ENCODE measurements at regions not wholly inside any gene's neighbourhood (a gene's known extent, or its start where the extent isn't known, plus 50 kb on each side); places are given as distances from the start of the nearest gene placed in this dataset.

DNA sequence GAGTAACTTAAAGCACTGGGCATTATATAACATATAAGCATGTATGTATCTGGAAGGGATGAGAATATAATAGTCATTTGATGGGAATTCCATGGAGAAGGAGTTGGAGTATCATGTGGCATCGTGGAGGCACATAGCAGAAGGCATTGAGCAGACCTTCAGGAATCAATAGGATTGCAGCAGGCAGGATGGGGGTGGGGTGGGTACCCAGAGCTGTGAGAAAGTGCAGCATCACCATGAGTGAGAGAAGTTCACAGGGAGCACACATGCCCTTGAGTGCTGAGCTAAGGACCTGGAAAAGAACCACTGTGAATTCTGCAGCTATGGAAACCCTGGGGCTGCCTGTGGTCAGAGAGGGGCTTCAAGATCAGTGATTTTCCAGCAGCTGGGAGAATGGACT, 57.3 kb downstream of the MED10 start:
- H3K4me3 ChIP-seq (ENCODE audit: low read length in 2 of 2) = no peak overlapping the region
- no peaks in the 10 kb centered on the region for H3K27me3 ChIP-seq (ENCODE audit: insufficient read depth, low read length)
- intact Hi-C loops (cut with micrococcal nuclease) = no loop called here
- H3K36me3 Mint-ChIP-seq = peaks cover 1 to 14% of the 10 kb centered on the region in 2 donors
- peaks cover 0 to 8% (median 3%) of the 10 kb centered on the region in 8 donors for H3K9me3 Mint-ChIP-seq
- no peaks in the 10 kb centered on the region for H3K36me3 ChIP-seq (ENCODE audit: insufficient read depth, low read length)
- DNase-seq = no peak
- H3K27ac ChIP-seq (ENCODE audit: low read depth, low read length) = no peak overlapping the region
- H3K27me3 Mint-ChIP-seq = no peaks in the 10 kb centered on the region
- H3K4me1 Mint-ChIP-seq = no peaks in the 10 kb centered on the region
- no peak overlapping the region for H3K27ac Mint-ChIP-seq
- H3K4me3 Mint-ChIP-seq = no peak overlapping the region
- H3K9me3 ChIP-seq (ENCODE audit: control insufficient read depth in 1 of 2, low read length in 2 of 2) = no peaks in the 10 kb centered on the region
- H3K4me1 ChIP-seq (ENCODE audit: insufficient read depth, low read length) = no peaks in the 10 kb centered on the region
- POLR2A ChIA-PET (ENCODE audit: partially characterized antibody) = no interaction called here
- CTCF ChIA-PET (ENCODE audit: partially characterized antibody) = no interaction called here

DNA sequence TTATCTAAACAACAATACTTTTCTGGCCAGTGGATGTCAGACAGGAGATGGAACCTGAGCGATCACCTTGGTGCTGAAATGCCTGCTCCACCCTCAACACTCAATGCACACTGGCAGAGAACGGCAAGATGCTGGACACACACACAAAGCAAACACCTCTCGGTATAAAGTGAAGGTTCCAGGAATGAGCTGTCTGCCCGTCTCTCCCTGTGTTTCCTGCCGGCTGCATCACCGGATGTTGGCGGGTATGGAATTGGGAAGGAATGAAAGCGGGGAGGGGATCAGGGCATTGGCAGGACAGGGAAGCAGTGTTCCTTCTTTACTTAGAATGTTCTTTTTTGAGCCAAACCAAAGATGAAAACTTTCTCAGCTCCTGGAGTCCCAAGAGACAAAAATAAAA, 59.2 kb downstream of the MED10 start:
- Mint-ChIP-seq H3K4me1 (peaks cover 0 to under 1% (median 0%) of the 10 kb centered on the region in 4 donors), H3K9me3 (peaks cover 0 to 8% (median 3%) of the 10 kb centered on the region in 8 donors), H3K27me3 (peaks cover 0 to 3% of the 10 kb centered on the region in 2 donors), H3K36me3 (peaks cover 1 to 23% of the 10 kb centered on the region in 2 donors), H3K27ac (no peak overlapping the region), H3K4me3 (no peak overlapping the region)
- Histone ChIP-seq H3K27me3 (ENCODE audit: insufficient read depth, low read length) (no peaks in the 10 kb centered on the region), H3K27ac (ENCODE audit: low read depth, low read length) (no peak overlapping the region), H3K4me3 (ENCODE audit: low read length in 2 of 2) (no peak overlapping the region), H3K4me1 (ENCODE audit: insufficient read depth, low read length) (no peaks in the 10 kb centered on the region), H3K9me3 (ENCODE audit: control insufficient read depth in 1 of 2, low read length in 2 of 2) (no peaks in the 10 kb centered on the region), H3K36me3 (ENCODE audit: insufficient read depth, low read length) (no peaks in the 10 kb centered on the region)
- intact Hi-C loops (cut with micrococcal nuclease) = no loop called here
- no peak for DNase-seq
- ChIA-PET CTCF (ENCODE audit: partially characterized antibody) (no interaction called here), POLR2A (ENCODE audit: partially characterized antibody) (no interaction called here)

DNA sequence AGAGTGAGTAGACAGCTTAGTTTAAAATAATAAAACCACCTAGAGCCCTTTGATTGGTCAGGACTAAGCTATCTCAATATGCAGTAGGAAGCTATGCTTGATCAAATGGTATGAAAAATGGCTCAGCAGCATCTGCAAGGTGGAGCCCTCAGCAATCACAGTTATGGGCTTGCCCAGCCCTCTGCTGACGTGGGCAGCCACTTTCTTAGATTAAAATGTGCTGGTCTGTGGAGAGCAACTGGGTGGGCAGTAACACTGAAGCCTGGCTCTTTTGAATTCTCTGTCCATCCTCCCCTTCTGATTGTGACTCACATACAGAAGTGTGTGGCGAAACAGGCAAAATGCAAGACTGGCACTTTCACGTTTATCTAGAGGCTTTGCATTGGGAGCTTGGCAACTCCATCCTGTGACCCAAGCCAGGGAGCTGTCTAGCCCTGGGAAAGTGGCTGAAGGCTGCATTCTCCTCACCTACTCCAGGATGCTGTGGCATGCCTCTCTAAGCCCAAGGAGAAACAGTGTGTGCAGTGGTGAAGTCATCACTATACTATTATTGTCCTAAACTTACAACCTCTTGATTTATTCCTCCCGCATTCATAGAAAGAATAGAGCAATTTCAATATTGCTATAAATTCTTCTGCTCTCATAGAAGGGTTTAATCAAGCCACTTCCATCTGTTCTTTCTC, 61.1 kb downstream of the MED10 start:
- no peaks in the 10 kb centered on the region for H3K36me3 ChIP-seq (ENCODE audit: insufficient read depth, low read length)
- no peaks in the 10 kb centered on the region for H3K9me3 ChIP-seq (ENCODE audit: control insufficient read depth in 1 of 2, low read length in 2 of 2)
- no peak overlapping the region for H3K27ac ChIP-seq (ENCODE audit: low read depth, low read length)
- no peak overlapping the region for H3K27ac Mint-ChIP-seq
- H3K27me3 Mint-ChIP-seq = peaks cover 0 to 3% of the 10 kb centered on the region in 2 donors
- peaks cover 1 to 23% of the 10 kb centered on the region in 2 donors for H3K36me3 Mint-ChIP-seq
- intact Hi-C loops (cut with micrococcal nuclease) = no loop called here
- DNase-seq = no peak
- ChIA-PET CTCF (ENCODE audit: partially characterized antibody) (interaction anchor here (0.9 kb wide), 1 partner anchor 118 kb away, joined by 3 read pairs; no protein-coding TSS in a partner anchor), POLR2A (ENCODE audit: partially characterized antibody) (no interaction called here)
- peaks cover 0 to 5% (median under 1%) of the 10 kb centered on the region in 4 donors for H3K4me1 Mint-ChIP-seq
- H3K4me3 ChIP-seq (ENCODE audit: low read length in 2 of 2) = no peak overlapping the region
- H3K9me3 Mint-ChIP-seq = peaks cover 0 to 8% (median 3%) of the 10 kb centered on the region in 8 donors
- H3K4me1 ChIP-seq (ENCODE audit: insufficient read depth, low read length) = no peaks in the 10 kb centered on the region
- H3K4me3 Mint-ChIP-seq = no peak overlapping the region
- H3K27me3 ChIP-seq (ENCODE audit: insufficient read depth, low read length) = no peaks in the 10 kb centered on the region

DNA sequence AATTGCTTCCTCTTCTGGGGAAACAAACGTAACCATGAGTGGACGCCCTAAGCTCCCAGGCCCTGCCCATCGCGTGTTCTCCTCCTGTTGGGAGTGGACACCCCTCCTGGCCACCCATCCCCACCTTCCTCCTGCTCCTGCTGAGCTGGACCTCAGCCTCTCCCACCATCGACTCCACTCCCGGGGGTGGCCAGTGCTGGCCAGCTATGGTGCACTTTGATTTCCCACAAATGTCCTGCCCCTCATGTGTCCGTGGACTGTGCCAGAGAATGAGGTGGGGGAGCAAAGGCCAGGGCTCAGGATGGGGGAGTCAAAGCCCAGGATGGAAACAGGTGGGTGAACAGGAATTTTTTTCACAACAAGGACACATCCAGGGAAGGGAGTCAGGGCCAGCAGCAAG, 62.8 kb downstream of the MED10 start:
- Histone ChIP-seq H3K9me3 (ENCODE audit: control insufficient read depth in 1 of 2, low read length in 2 of 2) (no peaks in the 10 kb centered on the region), H3K4me3 (ENCODE audit: low read length in 2 of 2) (no peak overlapping the region), H3K27me3 (ENCODE audit: insufficient read depth, low read length) (no peaks in the 10 kb centered on the region), H3K4me1 (ENCODE audit: insufficient read depth, low read length) (no peaks in the 10 kb centered on the region), H3K36me3 (ENCODE audit: insufficient read depth, low read length) (no peaks in the 10 kb centered on the region), H3K27ac (ENCODE audit: low read depth, low read length) (no peak overlapping the region)
- Mint-ChIP-seq H3K27me3 (peaks cover 0 to 3% of the 10 kb centered on the region in 2 donors), H3K4me3 (peak overlapping the region in 1 of 8 donors; percentile 32), H3K27ac (no peak overlapping the region), H3K4me1 (peaks cover 0 to 5% (median under 1%) of the 10 kb centered on the region in 4 donors), H3K36me3 (peaks cover 1 to 10% of the 10 kb centered on the region in 2 donors), H3K9me3 (peaks cover 0 to 3% (median 0%) of the 10 kb centered on the region in 8 donors)
- intact Hi-C loops (cut with micrococcal nuclease) = no loop called here
- ChIA-PET POLR2A (ENCODE audit: partially characterized antibody) (no interaction called here), CTCF (ENCODE audit: partially characterized antibody) (no interaction called here)
- DNase-seq = no peak

DNA sequence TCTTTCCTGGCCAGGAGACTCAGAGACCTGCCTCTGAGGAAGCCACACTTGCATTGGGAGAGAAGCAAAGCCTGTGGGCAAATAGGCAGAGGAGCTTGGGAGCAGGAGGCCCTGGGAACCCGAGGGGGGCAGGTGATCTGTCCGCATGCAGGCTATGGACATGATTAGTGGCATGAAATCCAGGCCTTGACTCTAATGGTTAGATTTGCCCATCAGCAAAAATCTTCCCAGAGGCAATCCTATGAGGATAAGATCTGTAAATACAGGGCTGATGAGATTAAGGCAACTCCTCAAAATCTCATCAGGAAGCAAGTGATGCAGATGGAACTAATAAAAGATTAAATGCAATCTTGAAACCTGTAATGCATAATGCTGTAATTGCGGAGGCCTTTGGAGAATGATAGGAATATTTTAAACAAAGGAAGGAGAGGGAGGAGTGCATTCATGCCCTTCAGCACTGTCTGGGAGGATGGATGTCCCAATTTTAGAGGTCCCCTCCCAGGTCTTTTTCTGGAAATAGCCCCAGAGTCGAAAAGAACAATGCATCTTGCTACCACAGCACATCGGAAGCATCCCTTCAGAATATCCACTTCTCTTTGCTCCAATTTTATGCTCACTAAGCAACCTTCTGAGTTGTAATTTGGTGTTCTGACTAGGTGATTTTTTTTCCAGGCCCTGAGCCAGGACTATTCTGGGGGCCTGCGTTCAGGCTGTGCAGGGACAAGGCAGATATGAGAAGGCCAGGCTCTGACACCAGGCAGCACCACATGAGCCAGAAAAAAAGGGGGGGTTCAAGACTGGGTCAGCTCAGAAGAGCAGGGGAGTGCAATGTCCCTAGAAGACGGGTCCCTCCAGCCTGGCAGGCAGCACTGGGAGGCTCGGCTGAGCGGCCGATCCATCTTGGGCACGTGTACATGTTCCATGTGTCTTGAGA, 66.5 kb downstream of the MED10 start:
- ChIA-PET CTCF (ENCODE audit: partially characterized antibody) (no interaction called here), POLR2A (ENCODE audit: partially characterized antibody) (no interaction called here)
- no peak overlapping the region for H3K4me3 Mint-ChIP-seq
- H3K27ac ChIP-seq (ENCODE audit: low read depth, low read length) = no peak overlapping the region
- no peaks in the 10 kb centered on the region for H3K9me3 Mint-ChIP-seq
- H3K4me1 Mint-ChIP-seq = peaks cover 0 to 5% (median under 1%) of the 10 kb centered on the region in 4 donors
- H3K36me3 ChIP-seq (ENCODE audit: insufficient read depth, low read length) = no peaks in the 10 kb centered on the region
- no peaks in the 10 kb centered on the region for H3K27me3 ChIP-seq (ENCODE audit: insufficient read depth, low read length)
- peaks cover 0 to 3% of the 10 kb centered on the region in 2 donors for H3K27me3 Mint-ChIP-seq
- H3K4me1 ChIP-seq (ENCODE audit: insufficient read depth, low read length) = no peaks in the 10 kb centered on the region
- no peak for DNase-seq
- H3K9me3 ChIP-seq (ENCODE audit: control insufficient read depth in 1 of 2, low read length in 2 of 2) = no peaks in the 10 kb centered on the region
- intact Hi-C loops (cut with micrococcal nuclease) = no loop called here
- H3K27ac Mint-ChIP-seq = no peak overlapping the region
- no peak overlapping the region for H3K4me3 ChIP-seq (ENCODE audit: low read length in 2 of 2)
- peaks cover 0 to 9% of the 10 kb centered on the region in 2 donors for H3K36me3 Mint-ChIP-seq

DNA sequence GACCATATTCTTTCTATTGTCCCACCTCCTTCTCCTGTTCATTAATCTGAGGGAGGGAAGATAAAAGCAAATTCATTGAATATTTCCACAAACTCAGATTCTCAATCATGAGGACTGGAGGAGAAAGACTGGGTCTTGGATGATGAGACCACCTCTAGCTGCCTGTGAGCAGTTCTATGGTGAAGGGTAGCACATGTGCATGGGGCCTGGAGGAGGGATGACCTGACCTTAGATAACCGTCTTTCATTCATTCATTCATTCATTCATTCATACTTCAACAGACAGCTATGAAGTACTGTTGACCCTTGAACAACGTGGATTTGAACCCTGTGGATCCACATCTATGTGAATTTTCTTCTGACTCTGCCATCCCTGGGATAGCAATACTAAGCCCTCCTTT, 68.4 kb downstream of the MED10 start:
- H3K9me3 Mint-ChIP-seq = no peaks in the 10 kb centered on the region
- no peak overlapping the region for H3K27ac Mint-ChIP-seq
- Histone ChIP-seq H3K27ac (ENCODE audit: low read depth, low read length) (no peak overlapping the region), H3K27me3 (ENCODE audit: insufficient read depth, low read length) (no peaks in the 10 kb centered on the region), H3K36me3 (ENCODE audit: insufficient read depth, low read length) (no peaks in the 10 kb centered on the region), H3K9me3 (ENCODE audit: control insufficient read depth in 1 of 2, low read length in 2 of 2) (no peaks in the 10 kb centered on the region), H3K4me1 (ENCODE audit: insufficient read depth, low read length) (no peaks in the 10 kb centered on the region), H3K4me3 (ENCODE audit: low read length in 2 of 2) (no peak overlapping the region)
- H3K4me1 Mint-ChIP-seq = peaks cover 0 to 5% (median under 1%) of the 10 kb centered on the region in 4 donors
- CTCF ChIA-PET (ENCODE audit: partially characterized antibody) = no interaction called here
- POLR2A ChIA-PET (ENCODE audit: partially characterized antibody) = no interaction called here
- H3K4me3 Mint-ChIP-seq = no peak overlapping the region
- H3K27me3 Mint-ChIP-seq = peaks cover 0 to 2% of the 10 kb centered on the region in 2 donors
- no peak for DNase-seq
- intact Hi-C loops (cut with micrococcal nuclease) = no loop called here
- H3K36me3 Mint-ChIP-seq = peaks cover 0 to 5% of the 10 kb centered on the region in 2 donors

DNA sequence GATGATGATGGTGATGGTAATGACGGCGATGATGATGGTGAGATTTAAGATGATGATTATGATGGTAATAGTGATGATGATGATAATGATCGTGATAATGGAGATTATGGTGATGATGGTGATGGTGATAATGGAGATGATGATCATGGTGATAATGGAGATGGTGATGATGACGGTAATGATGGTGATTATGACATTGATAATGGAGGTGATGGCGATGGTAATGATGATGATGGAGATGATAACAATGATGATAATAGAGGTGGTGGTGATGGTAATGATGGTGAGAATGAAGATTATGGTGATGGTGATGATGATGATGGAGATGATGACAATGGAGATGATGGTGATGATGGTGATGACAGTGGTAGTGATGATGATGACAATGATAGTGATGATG, 69.7 kb downstream of the MED10 start:
- ChIA-PET POLR2A (ENCODE audit: partially characterized antibody) (no interaction called here), CTCF (ENCODE audit: partially characterized antibody) (no interaction called here)
- no peaks in the 10 kb centered on the region for H3K4me1 ChIP-seq (ENCODE audit: insufficient read depth, low read length)
- peaks cover 0 to 4% of the 10 kb centered on the region in 2 donors for H3K27me3 Mint-ChIP-seq
- no peak overlapping the region for H3K4me3 Mint-ChIP-seq
- no peaks in the 10 kb centered on the region for H3K4me1 Mint-ChIP-seq
- intact Hi-C loops (cut with micrococcal nuclease) = no loop called here
- H3K9me3 Mint-ChIP-seq = no peaks in the 10 kb centered on the region
- H3K9me3 ChIP-seq (ENCODE audit: control insufficient read depth in 1 of 2, low read length in 2 of 2) = no peaks in the 10 kb centered on the region
- no peaks in the 10 kb centered on the region for H3K36me3 Mint-ChIP-seq
- H3K27ac ChIP-seq (ENCODE audit: low read depth, low read length) = no peak overlapping the region
- H3K4me3 ChIP-seq (ENCODE audit: low read length in 2 of 2) = no peak overlapping the region
- no peak for DNase-seq
- no peaks in the 10 kb centered on the region for H3K36me3 ChIP-seq (ENCODE audit: insufficient read depth, low read length)
- no peaks in the 10 kb centered on the region for H3K27me3 ChIP-seq (ENCODE audit: insufficient read depth, low read length)
- H3K27ac Mint-ChIP-seq = no peak overlapping the region

Measured in CD4-positive, alpha-beta memory T cell (primary cell).